Activated T-cell treated with anti-CD3 and anti-CD28 coated beads, Interleukin-2, amount 50 U/mL, for 24 hours (primary cell): ENCODE measurements at regions not wholly inside any gene's neighbourhood (a gene's known extent, or its start where the extent isn't known, plus 50 kb on each side); places are given as distances from the start of the nearest gene placed in this dataset.

Experiments used
- DNase-seq: peaks from one replicate; pipeline ENCODE4 v3.0.0-alpha.2; 2020
- H3K27ac Mint-ChIP-seq: 2 replicates; pipeline ENCODE4 v1.8.0; 2020; ENCODE audit warnings: mild to moderate bottlenecking, mixed read lengths
- H3K27me3 Mint-ChIP-seq: 2 replicates; pipeline ENCODE4 v1.8.0; 2020; ENCODE audit warnings: mixed read lengths
- H3K36me3 Mint-ChIP-seq: 2 replicates; pipeline ENCODE4 v1.8.0; 2020; ENCODE audit warnings: low read depth, mixed read lengths
- H3K4me1 Mint-ChIP-seq: 2 replicates; pipeline ENCODE4 v1.8.0; 2020; ENCODE audit warnings: low read depth, mixed read lengths
- H3K4me3 Mint-ChIP-seq: 2 replicates; pipeline ENCODE4 v1.8.0; 2020; ENCODE audit warnings: mild to moderate bottlenecking, moderate library complexity, mixed read lengths
- H3K9me3 Mint-ChIP-seq: 2 replicates; pipeline ENCODE4 v1.8.0; 2020; ENCODE audit warnings: mixed read lengths

DNA sequence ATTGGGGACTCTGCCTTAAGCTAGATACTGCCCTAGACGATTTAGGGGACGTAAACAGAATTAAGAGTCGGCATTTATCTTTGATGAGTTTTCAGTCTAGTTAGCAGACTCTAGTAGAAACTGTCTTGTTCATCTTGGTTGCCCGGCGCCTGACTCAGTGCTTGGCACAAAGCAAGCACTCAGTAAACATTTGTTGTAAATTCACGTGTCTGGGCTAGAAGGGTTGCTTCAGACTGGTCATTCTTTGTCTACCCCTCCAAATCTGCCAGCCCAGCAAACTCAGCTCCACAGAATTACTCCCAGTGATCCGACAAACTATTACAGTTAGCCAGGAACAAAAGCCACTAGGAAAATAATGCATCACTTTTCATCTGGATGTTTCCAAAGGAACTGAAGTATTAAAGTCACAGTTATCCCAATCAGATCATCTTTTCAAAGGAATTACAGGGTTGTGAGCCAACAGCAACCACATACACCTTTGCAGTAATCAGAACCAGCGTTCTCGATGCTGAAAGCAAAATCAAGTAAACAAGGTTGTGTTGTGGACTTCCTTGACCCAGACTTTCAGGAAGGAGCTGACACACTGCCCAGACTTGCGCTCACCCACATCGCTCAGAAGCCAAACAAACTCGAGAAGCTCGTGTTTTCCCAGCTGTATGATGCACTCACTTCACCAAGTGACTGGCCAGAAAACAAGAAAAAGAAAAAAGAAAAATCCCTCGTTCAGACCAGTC, 66.5 kb upstream of the GADD45A start:
- peaks cover 20% of the 10 kb centered on the region for H3K27me3 Mint-ChIP-seq
- H3K36me3 Mint-ChIP-seq, result no peaks in the 10 kb centered on the region
- H3K4me3 Mint-ChIP-seq, result no peak overlapping the region
- no peaks in the 10 kb centered on the region for H3K9me3 Mint-ChIP-seq
- no peak overlapping the region for H3K27ac Mint-ChIP-seq
- H3K4me1 Mint-ChIP-seq, result no peaks in the 10 kb centered on the region
- DNase-seq, result no peak

DNA sequence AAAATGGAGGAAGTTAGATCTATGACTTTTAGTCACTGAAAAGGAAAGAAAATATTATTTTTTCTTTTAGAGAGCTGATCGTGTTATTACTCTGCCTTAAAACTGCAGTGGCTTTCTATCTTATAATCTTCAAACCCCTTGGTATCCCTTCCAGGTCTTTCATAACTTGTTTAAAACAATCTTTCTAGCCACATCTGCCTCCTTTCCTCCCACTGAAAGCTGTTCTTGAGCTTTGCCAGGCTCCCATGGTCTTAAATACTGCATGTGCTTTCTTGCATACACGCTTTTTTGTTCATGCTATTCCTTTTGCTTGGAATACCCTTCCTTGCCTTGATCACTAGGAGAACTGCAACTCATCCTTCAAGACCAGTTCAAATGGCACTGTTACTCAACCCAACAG, 65.9 kb upstream of the GADD45A start:
- Mint-ChIP-seq H3K27ac (no peak overlapping the region), H3K4me1 (no peaks in the 10 kb centered on the region), H3K27me3 (peaks cover 20% of the 10 kb centered on the region), H3K36me3 (no peaks in the 10 kb centered on the region), H3K4me3 (no peak overlapping the region), H3K9me3 (no peaks in the 10 kb centered on the region)
- no peak for DNase-seq

DNA sequence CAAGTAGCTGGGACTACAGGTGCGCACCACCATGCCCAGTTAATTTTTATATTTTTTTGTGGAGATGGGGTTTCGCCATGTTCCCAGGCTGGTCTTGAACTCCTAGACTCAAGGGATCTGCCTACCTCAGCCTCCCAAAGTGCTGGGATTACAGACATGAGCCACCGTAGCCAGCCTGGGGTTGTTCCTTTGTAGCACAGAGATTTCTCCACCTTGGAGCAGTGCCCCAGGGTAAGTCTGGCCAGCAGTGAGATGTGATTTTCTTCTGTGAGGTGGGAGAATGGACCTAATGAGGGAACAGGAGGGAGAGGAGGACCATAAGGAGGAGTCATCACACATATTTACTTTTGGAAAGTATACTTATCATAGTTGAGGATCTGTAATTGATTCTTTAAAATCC, 61.1 kb upstream of the GADD45A start:
- H3K9me3 Mint-ChIP-seq, result peaks cover 4% of the 10 kb centered on the region
- no peaks in the 10 kb centered on the region for H3K4me1 Mint-ChIP-seq
- H3K27me3 Mint-ChIP-seq, result peaks cover 3% of the 10 kb centered on the region
- H3K4me3 Mint-ChIP-seq, result no peak overlapping the region
- DNase-seq, result no peak
- H3K36me3 Mint-ChIP-seq, result no peaks in the 10 kb centered on the region
- no peak overlapping the region for H3K27ac Mint-ChIP-seq

DNA sequence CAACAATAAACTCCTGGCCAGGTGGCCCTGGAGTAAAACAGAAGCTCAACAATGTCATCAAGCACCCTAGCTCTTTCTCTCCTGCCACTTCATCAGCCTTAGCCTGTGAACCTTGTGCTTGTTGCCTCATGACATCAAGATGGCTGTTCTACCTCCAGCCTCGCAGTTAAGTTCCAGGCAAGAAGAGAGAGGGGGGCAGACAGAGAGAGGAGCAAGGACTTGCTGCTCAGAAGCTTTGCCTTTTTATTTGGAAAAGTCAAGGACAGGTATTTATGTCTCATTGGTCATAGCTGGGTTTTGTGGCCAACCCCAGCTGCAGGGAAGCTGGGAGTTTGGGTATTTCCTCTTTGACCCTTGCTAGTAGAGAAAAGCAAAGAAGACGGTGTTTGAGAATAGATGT, 60.3 kb upstream of the GADD45A start:
- Mint-ChIP-seq H3K4me3 (no peak overlapping the region), H3K9me3 (peaks cover 4% of the 10 kb centered on the region), H3K27me3 (peaks cover 3% of the 10 kb centered on the region), H3K4me1 (no peaks in the 10 kb centered on the region), H3K27ac (no peak overlapping the region), H3K36me3 (no peaks in the 10 kb centered on the region)
- no peak for DNase-seq

DNA sequence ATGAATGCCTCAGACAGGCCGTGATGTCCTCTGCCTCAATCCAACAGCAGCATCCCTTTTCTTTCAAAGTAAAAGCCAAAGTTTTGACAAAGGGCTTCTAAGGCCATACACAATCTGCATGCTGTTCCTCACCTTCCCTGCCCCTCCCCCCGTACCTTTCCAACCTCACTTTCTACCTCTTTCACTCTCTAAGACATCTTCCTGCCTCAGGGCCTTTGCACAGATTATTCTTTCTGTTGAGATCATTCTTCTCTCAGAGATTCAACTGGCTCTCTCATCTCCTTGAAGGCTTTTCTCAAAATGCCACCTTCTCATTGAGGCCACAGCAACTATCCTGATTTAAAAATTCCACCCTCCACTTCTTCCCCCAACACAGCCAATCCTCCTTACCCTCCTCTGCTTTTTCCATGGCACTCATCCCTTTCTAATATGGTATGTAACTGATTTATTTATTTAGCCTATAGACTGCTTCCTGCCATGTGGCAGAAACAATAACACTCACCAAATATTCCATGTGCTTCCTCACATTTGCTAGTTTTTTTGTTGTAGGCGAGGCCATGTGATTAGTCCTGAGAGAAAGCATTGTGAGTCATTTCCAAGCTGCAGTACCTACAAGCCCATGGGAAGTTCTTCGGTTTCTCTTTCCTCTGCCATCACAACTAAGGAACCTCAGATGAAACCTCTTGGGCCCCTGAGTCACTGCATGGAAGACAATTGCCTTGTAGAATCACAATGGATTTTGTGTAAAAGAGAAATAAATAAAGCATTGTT, 58.7 kb upstream of the GADD45A start:
- Mint-ChIP-seq H3K36me3 (no peaks in the 10 kb centered on the region), H3K27me3 (peaks cover 5% of the 10 kb centered on the region), H3K27ac (no peak overlapping the region), H3K4me1 (no peaks in the 10 kb centered on the region), H3K4me3 (no peak overlapping the region), H3K9me3 (peaks cover 4% of the 10 kb centered on the region)
- DNase-seq, result no peak

DNA sequence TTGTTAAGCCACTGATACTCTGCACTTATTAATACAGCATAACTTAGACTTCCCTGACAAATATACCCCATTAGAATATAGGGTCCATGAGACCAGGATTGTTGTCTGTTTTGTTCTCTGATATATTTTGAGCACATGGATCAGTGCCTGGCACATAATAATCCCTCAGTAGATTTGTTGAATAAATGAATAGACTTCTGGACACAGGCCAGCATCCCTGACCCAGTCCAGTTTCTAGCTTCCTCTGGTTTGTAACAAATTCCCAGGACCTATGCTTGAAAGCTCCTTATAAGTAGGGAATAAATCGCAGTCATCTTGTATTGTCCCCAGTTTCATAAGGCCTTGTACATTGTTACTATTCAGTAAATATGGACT, 58.2 kb upstream of the GADD45A start:
- Mint-ChIP-seq H3K4me3 (no peak overlapping the region), H3K27me3 (peaks cover 5% of the 10 kb centered on the region), H3K4me1 (no peaks in the 10 kb centered on the region), H3K36me3 (no peaks in the 10 kb centered on the region), H3K9me3 (peaks cover 4% of the 10 kb centered on the region), H3K27ac (no peak overlapping the region)
- DNase-seq, result no peak

DNA sequence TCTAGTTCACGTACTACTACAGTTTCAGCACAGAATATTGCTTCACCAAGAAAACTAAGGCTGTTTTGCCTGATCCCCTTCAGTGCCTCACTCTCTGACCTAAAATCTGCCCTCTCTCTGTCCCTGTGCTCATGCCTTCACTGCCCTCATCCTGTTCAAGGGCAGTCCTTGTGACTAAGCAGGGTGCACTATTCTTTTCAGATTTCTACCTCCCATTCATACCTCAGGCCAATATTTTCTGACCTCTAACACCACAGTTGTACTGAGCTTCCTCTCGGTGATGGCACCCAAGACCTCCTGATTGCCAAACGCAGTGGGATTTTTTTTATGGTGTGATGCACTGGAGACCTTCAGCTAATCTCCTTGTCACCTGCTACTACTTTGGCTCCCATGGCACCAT, 57.7 kb upstream of the GADD45A start:
- no peaks in the 10 kb centered on the region for H3K4me1 Mint-ChIP-seq
- no peak overlapping the region for H3K4me3 Mint-ChIP-seq
- H3K27ac Mint-ChIP-seq, result no peak overlapping the region
- peaks cover 4% of the 10 kb centered on the region for H3K9me3 Mint-ChIP-seq
- peaks cover 5% of the 10 kb centered on the region for H3K27me3 Mint-ChIP-seq
- no peak for DNase-seq
- no peaks in the 10 kb centered on the region for H3K36me3 Mint-ChIP-seq

DNA sequence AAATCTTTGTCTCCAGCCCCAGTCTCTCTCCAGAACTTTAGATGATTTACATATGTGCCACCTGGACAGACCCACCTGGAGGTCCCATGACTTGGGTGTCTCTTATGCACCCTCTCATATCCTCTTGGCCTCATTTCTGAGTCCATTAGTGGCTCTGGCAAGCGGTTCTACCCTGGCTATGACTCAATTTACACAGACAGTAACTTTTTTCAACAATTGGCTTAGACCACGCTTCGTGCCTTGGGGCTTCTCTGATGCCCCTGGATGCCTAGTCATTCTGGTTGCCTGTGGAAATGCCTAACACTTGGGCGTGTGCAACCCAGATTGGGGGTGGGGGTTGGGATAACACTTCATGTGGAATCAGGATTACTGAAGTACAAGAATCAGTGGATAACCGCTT, 57.1 kb upstream of the GADD45A start:
- DNase-seq, result no peak
- no peaks in the 10 kb centered on the region for H3K36me3 Mint-ChIP-seq
- no peak overlapping the region for H3K4me3 Mint-ChIP-seq
- no peak overlapping the region for H3K27ac Mint-ChIP-seq
- H3K9me3 Mint-ChIP-seq, result peaks cover 4% of the 10 kb centered on the region
- no peaks in the 10 kb centered on the region for H3K4me1 Mint-ChIP-seq
- H3K27me3 Mint-ChIP-seq, result peaks cover 5% of the 10 kb centered on the region

DNA sequence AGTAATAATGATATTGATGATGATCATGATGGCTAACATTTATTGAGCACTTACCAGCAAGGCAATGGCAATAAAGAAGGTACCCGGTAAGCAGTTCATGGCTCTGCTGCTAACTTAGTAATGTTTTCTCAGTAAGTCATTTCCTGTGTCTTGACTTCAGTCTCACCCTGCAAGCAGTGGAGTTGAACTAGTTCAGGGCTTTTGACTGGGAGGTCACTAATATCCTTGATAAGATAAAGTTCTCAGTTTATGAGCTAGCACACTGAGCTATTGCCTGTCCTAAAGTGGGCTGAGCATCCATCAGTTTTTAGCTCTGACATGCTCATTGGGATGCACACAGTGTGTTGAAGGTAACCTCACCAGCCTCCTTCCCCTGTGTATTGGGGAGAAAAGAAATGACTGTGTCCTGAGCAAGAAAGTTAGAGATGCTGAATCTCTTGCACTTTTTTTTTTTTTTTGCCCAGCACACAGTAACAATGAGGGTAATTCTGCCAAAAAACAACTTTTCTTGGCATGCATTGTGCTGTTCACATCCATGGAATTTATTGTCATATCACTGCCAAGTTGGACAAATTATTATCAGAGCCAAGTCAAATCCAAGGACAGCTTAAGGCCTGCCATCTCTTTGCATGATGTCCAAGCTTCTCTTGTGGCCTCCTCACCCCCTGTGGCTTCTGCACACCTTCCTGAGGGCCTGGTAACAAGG, 55.5 kb upstream of the GADD45A start:
- Mint-ChIP-seq H3K36me3 (no peaks in the 10 kb centered on the region), H3K9me3 (peaks cover 4% of the 10 kb centered on the region), H3K4me3 (no peak overlapping the region), H3K27me3 (peaks cover 5% of the 10 kb centered on the region), H3K27ac (no peak overlapping the region), H3K4me1 (no peaks in the 10 kb centered on the region)
- no peak for DNase-seq

DNA sequence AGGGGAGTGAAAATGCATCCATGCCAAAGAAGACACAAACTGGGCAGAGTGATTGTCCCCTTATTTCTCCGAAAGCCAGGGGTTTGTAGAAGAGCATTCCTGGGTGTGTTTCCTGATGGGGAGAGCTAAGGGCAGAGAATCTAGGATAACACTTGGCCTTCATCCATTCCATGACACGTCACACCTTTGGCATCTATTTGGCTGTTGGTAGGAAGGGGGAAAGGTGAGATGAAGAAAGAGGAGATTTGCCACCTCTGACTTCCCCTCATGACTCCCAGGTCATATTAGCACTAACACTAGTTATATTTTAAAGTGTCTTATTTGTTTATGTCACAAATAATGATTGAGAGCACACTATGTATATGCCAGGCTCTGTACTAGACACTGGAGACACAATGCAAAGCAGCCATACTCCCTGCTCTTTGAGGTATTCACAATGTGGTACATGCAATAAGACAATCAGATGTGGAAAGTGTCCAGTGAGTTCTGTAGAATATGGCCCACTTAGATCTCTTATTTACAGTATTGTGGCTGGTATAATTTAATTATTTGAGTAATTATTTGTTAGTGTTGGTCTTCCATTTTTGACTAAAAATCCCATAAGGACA, 54.5 kb upstream of the GADD45A start:
- peaks cover 5% of the 10 kb centered on the region for H3K27me3 Mint-ChIP-seq
- H3K27ac Mint-ChIP-seq, result no peak overlapping the region
- H3K9me3 Mint-ChIP-seq, result peaks cover 4% of the 10 kb centered on the region
- no peaks in the 10 kb centered on the region for H3K36me3 Mint-ChIP-seq
- H3K4me3 Mint-ChIP-seq, result no peak overlapping the region
- peaks cover 8% of the 10 kb centered on the region for H3K4me1 Mint-ChIP-seq
- DNase-seq, result no peak

DNA sequence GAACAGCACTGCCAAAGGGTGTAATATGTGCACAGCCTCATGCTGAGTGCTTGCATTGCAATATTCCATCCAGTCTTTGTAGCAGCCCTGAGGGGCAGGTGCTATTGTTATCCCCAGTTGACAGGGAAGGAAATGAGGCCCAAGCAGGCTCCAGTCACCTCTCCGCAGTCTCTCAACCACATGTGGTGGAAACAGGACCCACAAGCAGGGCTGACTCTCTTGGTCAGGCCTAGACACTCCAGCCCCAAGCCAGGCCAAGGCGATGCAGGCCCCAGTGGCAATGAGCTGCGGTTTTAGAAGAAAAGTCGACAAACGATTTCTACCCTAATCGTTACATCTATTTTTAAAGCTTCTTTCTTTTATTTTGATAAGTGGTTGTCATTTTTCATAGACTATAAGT, 52.6 kb upstream of the GADD45A start:
- H3K4me3 Mint-ChIP-seq, result no peak overlapping the region
- DNase-seq, result no peak

DNA sequence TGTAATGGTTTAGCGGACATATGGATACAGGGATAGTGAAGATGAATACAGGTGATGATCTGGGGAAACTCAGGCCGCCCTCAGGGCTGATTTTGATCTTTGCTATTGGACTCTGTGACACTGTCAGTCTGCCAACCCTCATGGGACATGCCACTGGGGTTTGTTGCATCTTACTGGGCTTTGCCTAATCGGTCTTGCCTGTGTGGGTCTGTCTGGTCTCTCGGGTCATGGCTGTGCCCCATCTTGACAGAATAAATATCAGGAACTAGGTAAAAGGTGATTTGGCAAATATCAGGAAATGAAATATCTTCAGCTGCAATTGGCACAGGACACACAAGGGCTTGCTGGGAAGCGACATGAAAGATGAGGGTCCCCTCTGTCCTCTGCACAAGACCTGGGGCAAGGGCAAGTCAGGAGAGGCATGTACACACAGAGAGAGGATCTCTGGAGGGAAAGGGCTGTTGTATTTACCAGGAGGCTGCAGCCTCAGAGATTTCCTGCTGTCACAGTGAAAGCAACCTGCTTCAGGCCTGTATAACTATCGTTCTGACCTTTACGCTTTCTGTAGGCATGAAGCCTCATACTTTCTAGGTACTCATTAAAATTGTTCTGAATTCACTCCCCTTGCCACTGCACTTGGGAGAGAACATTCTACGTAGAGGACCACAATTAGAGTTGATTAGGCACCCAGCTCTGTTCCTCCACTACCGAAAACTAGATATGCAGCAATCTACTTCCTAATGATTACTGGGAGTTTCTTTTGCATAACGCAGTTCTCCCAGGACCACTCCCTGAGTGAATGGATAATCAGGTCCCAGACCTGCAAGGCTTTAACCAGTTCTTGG, 52.0 kb upstream of the GADD45A start:
- peaks cover 14% of the 10 kb centered on the region for H3K4me1 Mint-ChIP-seq
- no peaks in the 10 kb centered on the region for H3K9me3 Mint-ChIP-seq
- H3K27ac Mint-ChIP-seq, result no peak overlapping the region
- no peak overlapping the region for H3K4me3 Mint-ChIP-seq
- DNase-seq, result no peak
- H3K36me3 Mint-ChIP-seq, result no peaks in the 10 kb centered on the region
- H3K27me3 Mint-ChIP-seq, result peaks cover 5% of the 10 kb centered on the region

More for the DNA sequence above, 52.6 kb upstream of the GADD45A start:
- Mint-ChIP-seq H3K27ac (no peak overlapping the region), H3K27me3 (peaks cover 5% of the 10 kb centered on the region), H3K9me3 (no peaks in the 10 kb centered on the region), H3K36me3 (no peaks in the 10 kb centered on the region), H3K4me1 (peaks cover 14% of the 10 kb centered on the region)

DNA sequence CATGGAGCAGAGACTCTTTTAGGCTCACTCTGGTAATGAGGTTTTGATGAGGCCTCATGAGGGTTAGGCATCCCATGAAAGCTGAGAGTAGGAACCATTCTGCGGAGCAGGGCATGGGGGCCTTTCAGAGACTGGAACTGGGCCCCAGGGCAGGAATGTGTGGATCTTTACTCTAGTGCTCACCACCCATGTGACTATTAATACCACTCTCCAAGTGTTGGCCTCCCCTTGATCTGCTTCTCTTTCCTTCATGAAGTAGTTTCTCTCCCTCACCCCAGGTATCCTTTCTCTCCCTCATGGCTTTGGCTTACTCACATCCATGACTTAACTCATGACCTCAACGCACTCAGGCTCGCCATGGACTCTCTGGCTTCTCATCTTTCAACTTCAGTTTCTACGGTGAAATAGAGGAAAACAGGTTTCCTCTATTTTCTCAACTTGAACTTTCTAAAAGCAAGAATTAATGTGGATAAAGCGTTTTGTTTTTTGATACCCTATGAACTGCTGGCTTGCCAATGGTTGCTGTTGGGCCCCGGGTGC, 50.5 kb upstream of the GADD45A start:
- Mint-ChIP-seq H3K4me1 (peaks cover 14% of the 10 kb centered on the region), H3K27me3 (peaks cover 5% of the 10 kb centered on the region), H3K27ac (no peak overlapping the region), H3K4me3 (no peak overlapping the region), H3K36me3 (no peaks in the 10 kb centered on the region), H3K9me3 (no peaks in the 10 kb centered on the region)
- no peak for DNase-seq
